HCT116 (cell line): ENCODE measurements at regions not wholly inside any gene's neighbourhood (a gene's known extent, or its start where the extent isn't known, plus 50 kb on each side); places are given as distances from the start of the nearest gene placed in this dataset.

ENCODE experiments used
- ATAC-seq: fragments of 200-7000 bp; cut with Tn5 transposase; 2 replicates; pipeline ENCODE4 v1.9.1; 2020; ENCODE audit warnings: mild to moderate bottlenecking, moderate library complexity
- BruUV-seq: library from RNA; stranded (reverse); fragments of 400-500 nt; replicated peaks from 2 replicates; lab custom pipeline; 2021; lab: Mats Ljungman, UMichigan
- CTCF ChIA-PET: fragments of 300-600 bp; sonication (Branson Sonifier 250); formaldehyde crosslinking; loops from one replicate; lab custom pipeline; 2021; ENCODE audit warnings: antibody characterized with exemption; lab: Charles Lee
- POLR2A ChIA-PET: fragments of 300-600, 350-600 bp; sonication (Branson Sonifier 250); formaldehyde crosslinking; loops from one replicate; lab custom pipeline; 2021; ENCODE audit warnings: antibody characterized with exemption; lab: Charles Lee
- RAD21 ChIA-PET, 2 experiments: fragments of 300-600 bp; sonication (Branson Sonifier 250); formaldehyde crosslinking; loops; one replicate each; lab custom pipeline; 2023; ENCODE audit warnings: low total read pairs in 2 of 2; ENCODE audit not compliant: uncharacterized antibody in 2 of 2, unreplicated experiment in 2 of 2, low non-redundant PET in 1 of 2; lab: Charles Lee
- DNase-seq: peaks from one replicate; pipeline ENCODE4 v3.0.0-alpha.2; 2010; ENCODE audit warnings: low read depth, low spot score
- H2AFZ ChIP-seq: fragments of 200-600 bp; shearing (Covaris generic), sonication (generic); 2 replicates; pipeline ENCODE4 v1.6.1; 2017; ENCODE audit warnings: low read depth, mixed run types, mixed read lengths, antibody characterized with exemption, low read length; ENCODE audit not compliant: poor library complexity, severe bottlenecking
- H3K27ac ChIP-seq: 2 replicates; pipeline ENCODE4 v1.5.1; 2012; ENCODE audit warnings: low read depth, low read length
- H3K27me3 ChIP-seq: fragments of 200-600 bp; sonication (generic); 2 replicates; pipeline ENCODE4 v1.6.1; 2016; ENCODE audit warnings: mixed run types, low read length, mixed read lengths; ENCODE audit not compliant: insufficient read depth
- H3K36me3 ChIP-seq, 2 experiments: fragments of 200-500 bp in 1 of 2; fragments of 200-600 bp in 1 of 2; sonication (Bioruptor generic) in 1 of 2; sonication (generic) in 1 of 2; 2 replicates each; pipeline versions ENCODE4 v1.5.1 to v1.6.1; 2014 to 2016; ENCODE audit warnings: low read length in 2 of 2, inconsistent platforms in 1 of 2, mixed read lengths in 1 of 2, mixed run types in 1 of 2; ENCODE audit not compliant: insufficient read depth in 2 of 2, control insufficient read depth in 1 of 2
- H3K4me1 ChIP-seq, 2 experiments: fragments of 200-600 bp in 1 of 2; sonication (generic) in 1 of 2; 2 replicates each; pipeline versions ENCODE4 v1.5.1 to v1.6.1; 2012 to 2017; ENCODE audit warnings: low read length in 2 of 2, inconsistent platforms in 1 of 2, mild to moderate bottlenecking in 1 of 2, mixed read lengths in 1 of 2, mixed run types in 1 of 2, moderate library complexity in 1 of 2; ENCODE audit not compliant: insufficient read depth in 2 of 2, control insufficient read depth in 1 of 2
- H3K4me2 ChIP-seq: fragments of 200-600 bp; sonication (generic); 2 replicates; pipeline ENCODE4 v1.6.1; 2017; ENCODE audit warnings: mixed run types, low read length, mixed read lengths
- H3K4me3 ChIP-seq, 2 experiments: fragments of 200-600 bp in 1 of 2; sonication (generic) in 1 of 2; replicated peaks in 1 of 2; 2 replicates each; pipeline ENCODE4 v1.5.1; 2011 to 2016; ENCODE audit warnings: low read length in 2 of 2, control low read depth in 1 of 2, low read depth in 1 of 2, mild to moderate bottlenecking in 1 of 2, mixed read lengths in 1 of 2, mixed run types in 1 of 2
- H3K79me2 ChIP-seq: fragments of 200-600 bp; sonication (generic); 2 replicates; pipeline ENCODE4 v1.6.1; 2017; ENCODE audit warnings: mild to moderate bottlenecking, mixed run types, low read length, moderate library complexity, mixed read lengths; ENCODE audit not compliant: insufficient read depth
- H3K9ac ChIP-seq: fragments of 200-600 bp; sonication (generic); 2 replicates; pipeline ENCODE4 v1.6.1; 2016; ENCODE audit warnings: low read length, mixed read lengths
- H3K9me2 ChIP-seq: fragments of 200-600 bp; sonication (generic), shearing (Covaris generic); 2 replicates; pipeline ENCODE4 v1.6.1; 2017; ENCODE audit warnings: mixed run types, mild to moderate bottlenecking, moderate library complexity; ENCODE audit not compliant: insufficient read depth
- H3K9me3 ChIP-seq, 2 experiments: fragments of 200-500 bp in 1 of 2; fragments of 200-600 bp in 1 of 2; sonication (Bioruptor generic) in 1 of 2; sonication (generic) in 1 of 2; 2 replicates each; pipeline ENCODE4 v1.6.1; 2014 to 2017; ENCODE audit warnings: low read length in 2 of 2, mixed read lengths in 2 of 2, inconsistent platforms in 1 of 2, low read depth in 1 of 2, mild to moderate bottlenecking in 1 of 2, mixed run types in 1 of 2, moderate library complexity in 1 of 2; ENCODE audit not compliant: control insufficient read depth in 1 of 2, insufficient read depth in 1 of 2
- H4K20me1 ChIP-seq: fragments of 200-600 bp; sonication (generic), shearing (Covaris generic); 2 replicates; pipeline ENCODE4 v1.6.1; 2017; ENCODE audit warnings: mixed run types, mild to moderate bottlenecking, moderate library complexity; ENCODE audit not compliant: insufficient read depth
- CBX3 ChIP-seq: IDR thresholded peaks from 2 replicates; pipeline ENCODE4 v1.6.1; 2012; ENCODE audit warnings: low read depth
- CEBPB ChIP-seq: IDR thresholded peaks from 2 replicates; pipeline ENCODE4 v1.6.1; 2012; ENCODE audit warnings: low read depth
- EZH2phosphoT487 ChIP-seq: fragments of 200-600 bp; IDR thresholded peaks from 2 replicates; pipeline ENCODE4 v1.6.1; 2018; ENCODE audit warnings: antibody characterized with exemption, borderline replicate concordance
- FOSL1 ChIP-seq: IDR thresholded peaks from 2 replicates; pipeline ENCODE4 v1.6.1; 2012; ENCODE audit warnings: low read depth
- JUND ChIP-seq: IDR thresholded peaks from 2 replicates; pipeline ENCODE4 v1.6.1; 2012
- POLR2AphosphoS5 ChIP-seq: IDR thresholded peaks from 2 replicates; pipeline ENCODE4 v1.6.1; 2011; ENCODE audit warnings: mild to moderate bottlenecking, low read depth, low read length, moderate library complexity
- SIN3A ChIP-seq: IDR thresholded peaks from 2 replicates; pipeline ENCODE4 v1.6.1; 2012; ENCODE audit warnings: low read depth
- SRF ChIP-seq: IDR thresholded peaks from 2 replicates; pipeline ENCODE4 v1.6.1; 2012; ENCODE audit warnings: low read depth
- TCF7L2 ChIP-seq: IDR thresholded peaks from 2 replicates; pipeline ENCODE4 v1.7.0; 2011; ENCODE audit warnings: borderline replicate concordance, inconsistent platforms; ENCODE audit not compliant: insufficient read depth, insufficient read length; ENCODE audit errors: extremely low read depth
- ZFX ChIP-seq: fragments of 450-650 bp; IDR thresholded peaks from 2 replicates; pipeline ENCODE4 v1.6.1; 2017
- intact Hi-C: fragments of 100-400 bp; cut with micrococcal nuclease; formaldehyde crosslinking; loops from 2 replicates; pipeline ENCODE4 v1.10.0; 2022
- TF ChIP-seq, protein P1 (sequence below), 3 experiments: fragments of 200-600 bp in 1 of 3; sonication (generic) in 1 of 3; IDR thresholded peaks in 2 of 3; conservative IDR thresholded peaks in 1 of 3; 2 replicates each; pipeline ENCODE4 v1.5.1; 2012 to 2017; ENCODE audit warnings: low read depth in 2 of 3, low read length in 2 of 3, antibody characterized with exemption in 1 of 3, borderline replicate concordance in 1 of 3, control low read depth in 1 of 3, mild to moderate bottlenecking in 1 of 3, mixed read lengths in 1 of 3, mixed run types in 1 of 3, moderate library complexity in 1 of 3; ENCODE audit not compliant: insufficient read depth in 1 of 3
- TF ChIP-seq, protein P2 (sequence below): IDR thresholded peaks from 2 replicates; pipeline ENCODE4 v1.6.1; 2012
- TF ChIP-seq, protein P3 (sequence below): IDR thresholded peaks from 2 replicates; pipeline ENCODE4 v1.6.1; 2012; ENCODE audit warnings: low read depth
- TF ChIP-seq, protein P4 (sequence below): IDR thresholded peaks from 2 replicates; pipeline ENCODE4 v1.6.1; 2011; ENCODE audit warnings: mild to moderate bottlenecking, low read length, moderate library complexity; ENCODE audit not compliant: insufficient replicate concordance; ENCODE audit errors: extremely low read depth

DNA sequence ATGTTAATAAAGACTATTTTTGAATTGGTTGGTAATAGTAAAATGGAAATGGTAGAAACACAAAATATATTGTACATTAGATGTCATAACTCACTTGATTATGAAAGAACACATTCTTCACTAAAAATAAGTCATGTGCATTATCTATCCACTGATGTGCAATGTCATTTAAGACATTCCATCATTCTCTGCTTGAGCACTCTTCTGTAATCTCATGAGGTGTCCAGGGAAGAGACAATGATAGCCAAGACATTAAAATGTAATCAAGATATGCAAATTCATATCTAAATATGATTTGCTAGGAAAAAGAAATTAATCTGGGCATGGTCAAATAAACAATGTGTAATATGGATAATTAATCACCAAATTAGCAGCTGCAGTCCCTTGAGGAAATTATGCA lies 422.5 kb downstream of the BTG1 start:
- Histone ChIP-seq H3K4me3 (no peak overlapping the region), H2AFZ (no peak overlapping the region), H3K36me3 (no peaks in the 10 kb centered on the region), H3K4me2 (no peak overlapping the region), H3K4me1 (no peaks in the 10 kb centered on the region), H4K20me1 (no peaks in the 10 kb centered on the region), H3K27me3 (no peaks in the 10 kb centered on the region), H3K9me2 (no peaks in the 10 kb centered on the region), H3K27ac (no peak overlapping the region), H3K79me2 (no peaks in the 10 kb centered on the region), H3K9ac (no peak overlapping the region), H3K9me3 (no peaks in the 10 kb centered on the region)
- DNase-seq (no peak), ATAC-seq (no peak)
- intact Hi-C loops: no loop called here
- TF ChIP-seq, protein P1, sequence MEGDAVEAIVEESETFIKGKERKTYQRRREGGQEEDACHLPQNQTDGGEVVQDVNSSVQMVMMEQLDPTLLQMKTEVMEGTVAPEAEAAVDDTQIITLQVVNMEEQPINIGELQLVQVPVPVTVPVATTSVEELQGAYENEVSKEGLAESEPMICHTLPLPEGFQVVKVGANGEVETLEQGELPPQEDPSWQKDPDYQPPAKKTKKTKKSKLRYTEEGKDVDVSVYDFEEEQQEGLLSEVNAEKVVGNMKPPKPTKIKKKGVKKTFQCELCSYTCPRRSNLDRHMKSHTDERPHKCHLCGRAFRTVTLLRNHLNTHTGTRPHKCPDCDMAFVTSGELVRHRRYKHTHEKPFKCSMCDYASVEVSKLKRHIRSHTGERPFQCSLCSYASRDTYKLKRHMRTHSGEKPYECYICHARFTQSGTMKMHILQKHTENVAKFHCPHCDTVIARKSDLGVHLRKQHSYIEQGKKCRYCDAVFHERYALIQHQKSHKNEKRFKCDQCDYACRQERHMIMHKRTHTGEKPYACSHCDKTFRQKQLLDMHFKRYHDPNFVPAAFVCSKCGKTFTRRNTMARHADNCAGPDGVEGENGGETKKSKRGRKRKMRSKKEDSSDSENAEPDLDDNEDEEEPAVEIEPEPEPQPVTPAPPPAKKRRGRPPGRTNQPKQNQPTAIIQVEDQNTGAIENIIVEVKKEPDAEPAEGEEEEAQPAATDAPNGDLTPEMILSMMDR (IDR thresholded peaks at IDR 0.05 in 2 of 3, conservative IDR thresholded peaks at IDR 0.05 in 1 of 3; ENCODE audit: borderline replicate concordance in 1 of 3, insufficient read depth in 1 of 3, low read depth in 2 of 3, low read length in 2 of 3): no peak
- TF ChIP-seq, protein P2, sequence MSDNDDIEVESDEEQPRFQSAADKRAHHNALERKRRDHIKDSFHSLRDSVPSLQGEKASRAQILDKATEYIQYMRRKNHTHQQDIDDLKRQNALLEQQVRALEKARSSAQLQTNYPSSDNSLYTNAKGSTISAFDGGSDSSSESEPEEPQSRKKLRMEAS: no peak
- TF ChIP-seq CEBPB (no peak), POLR2AphosphoS5 (no peak), SRF (no peak), SIN3A (no peak), EZH2phosphoT487 (no peak)
- RAD21 ChIA-PET: no interaction called here
- BruUV-seq: no TSS peak
- POLR2A ChIA-PET: no interaction called here
- CTCF ChIA-PET: no interaction called here

DNA sequence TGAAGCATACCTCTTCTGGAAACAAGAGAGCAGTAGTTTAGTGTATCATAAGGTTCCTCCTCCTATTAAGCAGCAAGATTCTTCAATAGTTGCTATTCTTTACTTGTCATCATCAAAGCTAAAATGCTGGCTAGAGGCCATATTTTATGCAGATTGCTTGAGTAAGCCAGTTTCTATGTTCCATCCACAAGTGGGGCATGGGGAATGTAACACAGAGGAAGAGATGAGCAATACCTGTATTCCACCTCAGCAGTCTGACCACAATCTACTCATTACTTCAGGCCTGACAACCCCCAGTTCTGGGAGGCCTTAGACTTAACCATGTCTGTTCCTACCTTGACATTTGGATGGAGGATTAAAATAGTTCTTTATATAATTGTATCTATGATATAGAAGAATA lies 423.6 kb downstream of the BTG1 start:
- Histone ChIP-seq H3K27ac (no peak overlapping the region), H3K36me3 (no peaks in the 10 kb centered on the region), H3K9me3 (no peaks in the 10 kb centered on the region), H3K9ac (no peak overlapping the region), H3K27me3 (no peaks in the 10 kb centered on the region), H3K79me2 (no peaks in the 10 kb centered on the region), H3K4me3 (no peak overlapping the region), H3K4me1 (no peaks in the 10 kb centered on the region), H4K20me1 (no peaks in the 10 kb centered on the region), H3K9me2 (no peaks in the 10 kb centered on the region), H2AFZ (no peak overlapping the region), H3K4me2 (no peak overlapping the region)
- no TSS peak for BruUV-seq
- ATAC-seq (no peak), DNase-seq (no peak)
- intact Hi-C loops: no loop called here
- ChIA-PET RAD21 (no interaction called here), CTCF (no interaction called here), POLR2A (no interaction called here)
- TF ChIP-seq, protein P3, sequence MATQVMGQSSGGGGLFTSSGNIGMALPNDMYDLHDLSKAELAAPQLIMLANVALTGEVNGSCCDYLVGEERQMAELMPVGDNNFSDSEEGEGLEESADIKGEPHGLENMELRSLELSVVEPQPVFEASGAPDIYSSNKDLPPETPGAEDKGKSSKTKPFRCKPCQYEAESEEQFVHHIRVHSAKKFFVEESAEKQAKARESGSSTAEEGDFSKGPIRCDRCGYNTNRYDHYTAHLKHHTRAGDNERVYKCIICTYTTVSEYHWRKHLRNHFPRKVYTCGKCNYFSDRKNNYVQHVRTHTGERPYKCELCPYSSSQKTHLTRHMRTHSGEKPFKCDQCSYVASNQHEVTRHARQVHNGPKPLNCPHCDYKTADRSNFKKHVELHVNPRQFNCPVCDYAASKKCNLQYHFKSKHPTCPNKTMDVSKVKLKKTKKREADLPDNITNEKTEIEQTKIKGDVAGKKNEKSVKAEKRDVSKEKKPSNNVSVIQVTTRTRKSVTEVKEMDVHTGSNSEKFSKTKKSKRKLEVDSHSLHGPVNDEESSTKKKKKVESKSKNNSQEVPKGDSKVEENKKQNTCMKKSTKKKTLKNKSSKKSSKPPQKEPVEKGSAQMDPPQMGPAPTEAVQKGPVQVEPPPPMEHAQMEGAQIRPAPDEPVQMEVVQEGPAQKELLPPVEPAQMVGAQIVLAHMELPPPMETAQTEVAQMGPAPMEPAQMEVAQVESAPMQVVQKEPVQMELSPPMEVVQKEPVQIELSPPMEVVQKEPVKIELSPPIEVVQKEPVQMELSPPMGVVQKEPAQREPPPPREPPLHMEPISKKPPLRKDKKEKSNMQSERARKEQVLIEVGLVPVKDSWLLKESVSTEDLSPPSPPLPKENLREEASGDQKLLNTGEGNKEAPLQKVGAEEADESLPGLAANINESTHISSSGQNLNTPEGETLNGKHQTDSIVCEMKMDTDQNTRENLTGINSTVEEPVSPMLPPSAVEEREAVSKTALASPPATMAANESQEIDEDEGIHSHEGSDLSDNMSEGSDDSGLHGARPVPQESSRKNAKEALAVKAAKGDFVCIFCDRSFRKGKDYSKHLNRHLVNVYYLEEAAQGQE: no peak
- TF ChIP-seq TCF7L2 (no peak), ZFX (no peak), JUND (no peak), FOSL1 (no peak), SRF (no peak), CBX3 (no peak), SIN3A (no peak), EZH2phosphoT487 (no peak)
- TF ChIP-seq, protein P4, sequence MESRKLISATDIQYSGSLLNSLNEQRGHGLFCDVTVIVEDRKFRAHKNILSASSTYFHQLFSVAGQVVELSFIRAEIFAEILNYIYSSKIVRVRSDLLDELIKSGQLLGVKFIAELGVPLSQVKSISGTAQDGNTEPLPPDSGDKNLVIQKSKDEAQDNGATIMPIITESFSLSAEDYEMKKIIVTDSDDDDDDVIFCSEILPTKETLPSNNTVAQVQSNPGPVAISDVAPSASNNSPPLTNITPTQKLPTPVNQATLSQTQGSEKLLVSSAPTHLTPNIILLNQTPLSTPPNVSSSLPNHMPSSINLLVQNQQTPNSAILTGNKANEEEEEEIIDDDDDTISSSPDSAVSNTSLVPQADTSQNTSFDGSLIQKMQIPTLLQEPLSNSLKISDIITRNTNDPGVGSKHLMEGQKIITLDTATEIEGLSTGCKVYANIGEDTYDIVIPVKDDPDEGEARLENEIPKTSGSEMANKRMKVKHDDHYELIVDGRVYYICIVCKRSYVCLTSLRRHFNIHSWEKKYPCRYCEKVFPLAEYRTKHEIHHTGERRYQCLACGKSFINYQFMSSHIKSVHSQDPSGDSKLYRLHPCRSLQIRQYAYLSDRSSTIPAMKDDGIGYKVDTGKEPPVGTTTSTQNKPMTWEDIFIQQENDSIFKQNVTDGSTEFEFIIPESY: no peak
